ENCODE measurements at regions not wholly inside any gene's neighbourhood (a gene's known extent, or its start where the extent isn't known, plus 50 kb on each side); places are given as distances from the start of the nearest gene placed in this dataset.

GRCh38 chr2:114281188-114281587 lies 161.3 kb upstream of the DPP10 start:
- TF ChIP-seq ESRRA (CRISPR knock-in tag; IDR thresholded peaks at IDR 0.05; ENCODE audit: low read depth), result no peak
- TF ChIP-seq MYC (CRISPR knock-in tag; IDR thresholded peaks at IDR 0.05; ENCODE audit: borderline replicate concordance), result no peak
- TF ChIP-seq ZNF274 (CRISPR knock-in tag; IDR thresholded peaks at IDR 0.05), result no peak
- TF ChIP-seq ARNTL (CRISPR knock-in tag; IDR thresholded peaks at IDR 0.05), result no peak
- no peak for TF ChIP-seq PCBP2 (optimal IDR thresholded peaks at IDR 0.05; ENCODE audit: low read depth, low read length, poor library complexity, severe bottlenecking)
- no peak for TF ChIP-seq CBFB (CRISPR knock-in tag; IDR thresholded peaks at IDR 0.05)
- no peak for TF ChIP-seq RNF219 (CRISPR knock-in tag; IDR thresholded peaks at IDR 0.05)
- TF ChIP-seq HNRNPL (IDR thresholded peaks at IDR 0.05; ENCODE audit: low read depth, low read length), result no peak
- TF ChIP-seq CREB1 (IDR thresholded peaks at IDR 0.05), result no peak
- no peak for TF ChIP-seq CREB1 (CRISPR knock-in tag; IDR thresholded peaks at IDR 0.05)
- TF ChIP-seq ZNF597 (CRISPR knock-in tag; IDR thresholded peaks at IDR 0.05), result no peak
- TF ChIP-seq ZNF251 (CRISPR knock-in tag; IDR thresholded peaks at IDR 0.05), result no peak
- TF ChIP-seq CTCF (CRISPR knock-in tag; IDR thresholded peaks at IDR 0.05), result no peak
